ENCODE measurements at regions not wholly inside any gene's neighbourhood (a gene's known extent, or its start where the extent isn't known, plus 50 kb on each side); places are given as distances from the start of the nearest gene placed in this dataset.

GRCh38 chr9:89765211-89765946 lies 160.6 kb downstream of the GADD45G start:
- no peak overlapping the region for H3K4me3 ChIP-seq (ENCODE audit: low read depth, low read length)

- H3K4me3 ChIP-seq (ENCODE audit: low read depth, low read length): no peak overlapping the region
Observed at GRCh38 chr9:89766991-89767390, 162.2 kb downstream of the GADD45G start.

GRCh38 chr9:89768051-89768450 lies 163.2 kb downstream of the GADD45G start:
- H3K4me3 ChIP-seq (ENCODE audit: low read depth, low read length): no peak overlapping the region

- no peak overlapping the region for H3K4me3 ChIP-seq (ENCODE audit: low read depth, low read length)
Observed at GRCh38 chr9:89768650-89769071, 163.8 kb downstream of the GADD45G start.

GRCh38 chr9:89770531-89771174 lies 165.8 kb downstream of the GADD45G start:
- H3K4me3 ChIP-seq (ENCODE audit: low read depth, low read length): no peak overlapping the region

GRCh38 chr9:89771205-89771604 lies 166.4 kb downstream of the GADD45G start:
- no peak overlapping the region for H3K4me3 ChIP-seq (ENCODE audit: low read depth, low read length)

- no peak overlapping the region for H3K4me3 ChIP-seq (ENCODE audit: low read depth, low read length)
Observed at GRCh38 chr9:89773170-89773569, 168.4 kb downstream of the GADD45G start.

DNA sequence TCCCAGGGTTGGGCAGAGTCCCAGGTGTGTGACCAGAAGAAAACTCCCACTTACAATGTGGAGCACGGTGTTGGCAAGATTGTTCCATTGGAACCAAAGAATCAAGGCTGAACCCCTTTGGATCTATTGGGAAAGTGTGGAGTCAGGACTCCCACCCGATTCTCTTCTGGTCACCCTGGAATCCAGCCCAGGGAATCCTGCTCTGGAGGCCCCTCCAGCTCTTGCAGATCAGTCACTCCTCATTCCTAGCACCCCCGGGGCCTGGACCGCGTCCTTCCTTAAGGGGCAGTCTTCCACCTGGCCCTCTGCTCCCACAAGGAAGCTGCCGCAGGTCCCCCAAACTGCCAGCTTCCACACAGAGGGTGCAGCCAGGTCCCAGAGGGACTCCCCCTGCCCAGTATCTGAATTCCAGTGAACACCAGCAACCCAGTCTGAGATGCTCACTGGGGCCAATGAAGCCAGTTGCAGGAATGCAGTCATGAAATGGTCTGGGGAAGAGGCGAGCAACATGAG lies 170.1 kb downstream of the GADD45G start:
- H3K4me3 ChIP-seq (ENCODE audit: low read depth, low read length): no peak overlapping the region

DNA sequence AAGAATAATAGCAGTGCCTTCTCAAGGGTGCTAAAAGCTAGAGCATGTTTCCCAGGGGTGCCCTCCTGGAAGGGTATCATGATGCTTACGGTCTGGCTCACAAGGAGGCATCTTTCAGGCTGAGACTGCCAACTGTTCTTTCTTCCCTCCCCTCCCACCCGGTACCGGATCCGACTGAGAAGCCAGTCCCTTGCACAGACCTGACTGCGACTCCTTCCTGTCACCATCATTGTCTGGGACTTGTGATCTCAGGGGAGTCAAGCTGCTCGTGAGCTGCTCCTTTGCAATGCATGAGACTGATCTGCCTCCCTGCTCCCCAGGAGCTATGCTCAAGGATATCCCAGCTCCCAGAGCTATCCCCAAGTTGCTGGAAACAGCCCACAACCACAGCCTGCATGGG lies 170.8 kb downstream of the GADD45G start:
- no peak overlapping the region for H3K4me3 ChIP-seq (ENCODE audit: low read depth, low read length)

GRCh38 chr9:89776795-89777525 lies 172.1 kb downstream of the GADD45G start:
- H3K4me3 ChIP-seq (ENCODE audit: low read depth, low read length): no peak overlapping the region

- no peak overlapping the region for H3K4me3 ChIP-seq (ENCODE audit: low read depth, low read length)
Observed at GRCh38 chr9:89777544-89777943, 172.7 kb downstream of the GADD45G start.

DNA sequence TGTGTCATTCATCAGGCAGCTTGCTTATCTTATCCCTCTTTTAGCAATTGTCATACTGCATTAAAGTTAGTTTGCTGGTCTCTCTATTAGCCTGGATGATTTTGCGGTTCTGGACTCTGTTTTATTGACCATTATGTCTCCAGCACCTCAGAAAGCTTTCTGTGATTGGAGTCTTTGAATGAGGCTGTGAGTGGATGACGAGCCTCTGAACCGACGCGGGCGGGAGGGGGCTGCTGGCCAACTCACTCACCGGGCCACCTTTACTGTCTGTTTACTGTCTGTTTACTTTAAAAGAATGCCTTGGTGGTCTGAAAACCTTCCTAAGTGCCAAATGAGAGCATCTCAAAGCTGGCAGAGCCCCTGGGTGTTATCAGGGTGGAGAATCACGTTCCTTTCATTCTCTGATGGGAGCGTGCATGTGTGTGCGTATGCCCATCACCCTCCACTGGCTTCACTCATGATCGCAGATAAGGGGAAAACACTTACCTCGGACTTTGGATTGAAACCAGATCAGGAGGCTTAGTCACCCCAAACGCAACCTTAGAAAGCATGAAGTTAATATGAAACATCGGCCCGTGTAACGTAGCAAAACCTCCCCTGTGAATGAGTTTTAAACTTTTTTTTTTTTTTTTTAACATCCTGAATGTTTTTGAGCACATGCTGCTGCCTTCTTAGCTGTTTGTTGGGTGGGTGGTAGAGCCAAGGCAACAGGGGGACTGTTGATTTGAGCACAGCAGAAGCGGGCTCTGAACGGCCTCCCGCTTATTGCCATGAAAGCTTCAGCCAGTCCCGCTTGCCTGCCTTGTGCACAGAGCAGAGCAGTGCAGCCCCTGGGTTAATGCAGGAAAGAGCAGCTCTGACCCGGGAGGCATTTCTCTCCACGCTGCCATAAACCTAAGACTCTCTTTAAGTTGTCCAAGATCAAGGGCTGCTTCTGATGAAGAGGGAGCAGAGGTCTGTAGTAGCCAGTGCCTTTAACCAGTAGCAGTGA lies 173.6 kb downstream of the GADD45G start:
- no peak overlapping the region for H3K4me3 ChIP-seq (ENCODE audit: low read depth, low read length)

DNA sequence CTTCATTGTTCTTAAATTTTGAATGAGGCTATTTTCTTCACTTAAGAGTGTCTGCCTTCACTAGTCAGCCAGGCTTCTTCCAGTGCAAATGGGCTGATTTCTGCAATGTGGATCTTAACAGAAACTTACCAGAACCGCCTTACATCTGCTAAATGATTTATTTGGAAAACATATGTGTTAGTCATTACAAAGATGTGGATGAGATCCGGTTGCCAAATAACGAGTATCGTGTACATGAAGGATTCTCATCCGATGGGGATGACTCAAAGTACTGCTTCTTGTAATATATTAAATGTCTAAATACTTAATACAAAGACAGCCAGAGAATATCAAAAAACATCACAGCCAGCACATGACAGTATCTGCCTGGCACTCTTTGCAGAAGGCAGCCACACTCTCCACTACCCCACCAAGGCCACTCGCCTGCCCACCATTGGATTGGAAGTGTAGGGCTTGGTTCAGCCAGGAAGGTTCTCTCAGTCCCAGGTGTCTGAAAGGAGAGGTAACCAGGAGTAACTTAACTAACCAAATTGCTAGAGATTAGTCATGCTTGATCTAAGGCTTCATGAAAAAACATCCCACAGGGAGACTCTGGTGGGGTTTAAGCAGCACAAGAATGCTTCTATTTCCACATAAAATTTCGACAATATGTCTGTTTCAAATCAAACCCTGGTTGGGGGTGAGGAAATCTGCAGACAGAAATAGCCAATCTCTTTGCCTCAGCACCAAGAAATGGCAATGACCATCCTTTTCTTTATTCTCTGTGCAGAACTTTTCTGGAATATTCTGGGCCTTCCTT lies 174.8 kb downstream of the GADD45G start:
- no peak overlapping the region for H3K4me3 ChIP-seq (ENCODE audit: low read depth, low read length)

GRCh38 chr9:89780959-89781358 lies 176.1 kb downstream of the GADD45G start:
- no peak overlapping the region for H3K4me3 ChIP-seq (ENCODE audit: low read depth, low read length)

- no peak overlapping the region for H3K4me3 ChIP-seq (ENCODE audit: low read depth, low read length)
Observed at GRCh38 chr9:89781838-89782540, 177.2 kb downstream of the GADD45G start.

DNA sequence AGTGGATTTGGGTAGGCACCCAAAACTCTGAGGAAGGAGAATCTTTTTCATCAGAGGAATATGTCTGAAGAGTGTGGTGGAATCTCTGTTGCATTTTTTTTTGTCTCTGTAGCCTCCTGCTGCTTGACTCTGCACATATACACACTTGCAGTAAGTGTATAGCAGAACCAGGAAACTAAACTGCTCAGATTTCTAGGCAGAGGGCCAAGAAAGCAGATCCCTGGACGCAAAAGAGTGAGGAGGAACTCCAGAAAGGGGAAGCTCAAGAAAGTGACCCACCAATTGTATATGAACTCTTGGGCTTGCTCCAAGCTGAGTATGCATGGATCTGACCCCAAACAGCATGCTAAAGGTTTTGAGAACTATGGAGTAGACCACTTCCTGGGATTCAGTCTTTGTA lies 181.8 kb downstream of the GADD45G start:
- no peak overlapping the region for H3K4me3 ChIP-seq (ENCODE audit: low read depth, low read length)

- H3K4me3 ChIP-seq (ENCODE audit: low read depth, low read length): no peak overlapping the region
Observed at GRCh38 chr9:89787595-89787994, 182.8 kb downstream of the GADD45G start.

DNA sequence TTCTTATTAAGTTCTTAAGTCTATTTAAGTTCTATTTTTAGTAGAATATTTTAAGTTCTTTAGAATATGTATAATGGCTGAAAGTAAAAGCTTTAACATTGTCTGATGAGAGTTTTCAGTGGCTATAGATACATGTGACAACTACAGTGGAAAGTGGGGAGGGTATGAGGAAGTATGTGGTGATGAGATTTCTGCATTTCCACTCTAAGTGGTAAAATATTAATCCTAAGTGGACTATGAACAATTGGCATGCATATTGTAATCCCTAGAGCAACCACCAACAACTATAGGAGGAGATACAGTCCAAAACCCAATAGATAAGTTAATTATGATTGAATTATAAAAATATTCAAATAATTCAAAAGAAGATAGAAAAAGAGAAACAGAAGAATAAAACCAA lies 183.6 kb downstream of the GADD45G start:
- H3K4me3 ChIP-seq (ENCODE audit: low read depth, low read length): no peak overlapping the region

- no peak overlapping the region for H3K4me3 ChIP-seq (ENCODE audit: low read depth, low read length)
Observed at GRCh38 chr9:89789922-89790510, 185.2 kb downstream of the GADD45G start.
